ENCODE measurements at regions not wholly inside any gene's neighbourhood (a gene's known extent, or its start where the extent isn't known, plus 50 kb on each side); places are given as distances from the start of the nearest gene placed in this dataset.

GRCh38 chr12:67818459-67818903 lies 169.9 kb downstream of the DYRK2 start:
- Mint-ChIP-seq H3K9me3 (peaks cover 8% of the 10 kb centered on the region), H3K4me1 (no peaks in the 10 kb centered on the region), H3K36me3 (no peaks in the 10 kb centered on the region), H3K27me3 (no peaks in the 10 kb centered on the region), H3K4me3 (no peak overlapping the region), H3K27ac (no peak overlapping the region)
- DNase-seq (no peak), ATAC-seq (ENCODE audit: low read depth) (no peak)
- POLR2A ChIA-PET: interaction anchor here (0.6 kb wide), 1 partner anchor 989 kb away, joined by 3 read pairs; no protein-coding TSS in a partner anchor

- Mint-ChIP-seq H3K9me3 (peaks cover 8% of the 10 kb centered on the region), H3K4me3 (no peak overlapping the region), H3K4me1 (no peaks in the 10 kb centered on the region), H3K27me3 (no peaks in the 10 kb centered on the region), H3K36me3 (no peaks in the 10 kb centered on the region), H3K27ac (no peak overlapping the region)
- ATAC-seq (ENCODE audit: low read depth) (no peak), DNase-seq (no peak)
- POLR2A ChIA-PET: no interaction called here
Measured at GRCh38 chr12:67819902-67820301, 169.3 kb upstream of the IFNG-AS1 start.

GRCh38 chr12:67820694-67821093 lies 168.6 kb upstream of the IFNG-AS1 start:
- no peaks in the 10 kb centered on the region for H3K36me3 Mint-ChIP-seq
- no peaks in the 10 kb centered on the region for H3K27me3 Mint-ChIP-seq
- DNase-seq: no peak
- peaks cover 4% of the 10 kb centered on the region for H3K9me3 Mint-ChIP-seq
- no peak for ATAC-seq (ENCODE audit: low read depth)
- POLR2A ChIA-PET: no interaction called here
- H3K4me1 Mint-ChIP-seq: no peaks in the 10 kb centered on the region
- no peak overlapping the region for H3K4me3 Mint-ChIP-seq
- no peak overlapping the region for H3K27ac Mint-ChIP-seq

GRCh38 chr12:67822826-67823225 lies 166.4 kb upstream of the IFNG-AS1 start:
- Mint-ChIP-seq H3K36me3 (peaks cover 3% of the 10 kb centered on the region), H3K9me3 (peaks cover 3% of the 10 kb centered on the region), H3K4me1 (peaks cover 2% of the 10 kb centered on the region), H3K4me3 (no peak overlapping the region), H3K27ac (no peak overlapping the region), H3K27me3 (no peaks in the 10 kb centered on the region)
- no peak for ATAC-seq (ENCODE audit: low read depth)
- POLR2A ChIA-PET: no interaction called here
- DNase-seq: no peak

- peaks cover 7% of the 10 kb centered on the region for H3K36me3 Mint-ChIP-seq
- H3K27ac Mint-ChIP-seq: no peak overlapping the region
- ATAC-seq (ENCODE audit: low read depth) (no peak), DNase-seq (no peak)
- no peaks in the 10 kb centered on the region for H3K27me3 Mint-ChIP-seq
- peaks cover 2% of the 10 kb centered on the region for H3K4me1 Mint-ChIP-seq
- POLR2A ChIA-PET: no interaction called here
- no peak overlapping the region for H3K4me3 Mint-ChIP-seq
- peaks cover 7% of the 10 kb centered on the region for H3K9me3 Mint-ChIP-seq
Measured at GRCh38 chr12:67826148-67826547, 163.1 kb upstream of the IFNG-AS1 start.

GRCh38 chr12:67826946-67827720 lies 162.1 kb upstream of the IFNG-AS1 start:
- no peak overlapping the region for H3K4me3 Mint-ChIP-seq
- H3K27ac Mint-ChIP-seq: no peak overlapping the region
- peaks cover 2% of the 10 kb centered on the region for H3K4me1 Mint-ChIP-seq
- DNase-seq (no peak), ATAC-seq (ENCODE audit: low read depth) (no peak)
- peaks cover 7% of the 10 kb centered on the region for H3K9me3 Mint-ChIP-seq
- POLR2A ChIA-PET: no interaction called here
- peaks cover 7% of the 10 kb centered on the region for H3K36me3 Mint-ChIP-seq
- no peaks in the 10 kb centered on the region for H3K27me3 Mint-ChIP-seq

GRCh38 chr12:67827820-67828383 lies 161.3 kb upstream of the IFNG-AS1 start:
- Mint-ChIP-seq H3K27ac (no peak overlapping the region), H3K36me3 (peaks cover 7% of the 10 kb centered on the region), H3K9me3 (peaks cover 7% of the 10 kb centered on the region), H3K4me1 (peaks cover 2% of the 10 kb centered on the region), H3K4me3 (no peak overlapping the region), H3K27me3 (no peaks in the 10 kb centered on the region)
- no peak for DNase-seq
- ATAC-seq (ENCODE audit: low read depth): no peak
- POLR2A ChIA-PET: no interaction called here

GRCh38 chr12:67829896-67830295 lies 159.4 kb upstream of the IFNG-AS1 start:
- peaks cover 7% of the 10 kb centered on the region for H3K36me3 Mint-ChIP-seq
- POLR2A ChIA-PET: no interaction called here
- peaks cover 2% of the 10 kb centered on the region for H3K4me1 Mint-ChIP-seq
- ATAC-seq (ENCODE audit: low read depth): no peak
- no peaks in the 10 kb centered on the region for H3K27me3 Mint-ChIP-seq
- no peak overlapping the region for H3K27ac Mint-ChIP-seq
- DNase-seq: no peak
- no peak overlapping the region for H3K4me3 Mint-ChIP-seq
- H3K9me3 Mint-ChIP-seq: peaks cover 7% of the 10 kb centered on the region

GRCh38 chr12:67832155-67832554 lies 157.1 kb upstream of the IFNG-AS1 start:
- no peak for ATAC-seq (ENCODE audit: low read depth)
- Mint-ChIP-seq H3K27ac (no peak overlapping the region), H3K27me3 (no peaks in the 10 kb centered on the region), H3K4me3 (no peak overlapping the region), H3K36me3 (peaks cover 7% of the 10 kb centered on the region), H3K4me1 (peaks cover 2% of the 10 kb centered on the region), H3K9me3 (peaks cover 7% of the 10 kb centered on the region)
- POLR2A ChIA-PET: no interaction called here
- no peak for DNase-seq

- peaks cover 2% of the 10 kb centered on the region for H3K36me3 Mint-ChIP-seq
- H3K9me3 Mint-ChIP-seq: peaks cover 5% of the 10 kb centered on the region
- POLR2A ChIA-PET: no interaction called here
- H3K4me1 Mint-ChIP-seq: no peaks in the 10 kb centered on the region
- H3K27ac Mint-ChIP-seq: no peak overlapping the region
- ATAC-seq (ENCODE audit: low read depth) (no peak), DNase-seq (no peak)
- no peak overlapping the region for H3K4me3 Mint-ChIP-seq
- no peaks in the 10 kb centered on the region for H3K27me3 Mint-ChIP-seq
Measured at GRCh38 chr12:67833602-67834001, 155.6 kb upstream of the IFNG-AS1 start.

- peaks cover 6% of the 10 kb centered on the region for H3K9me3 Mint-ChIP-seq
- POLR2A ChIA-PET: no interaction called here
- H3K4me1 Mint-ChIP-seq: no peaks in the 10 kb centered on the region
- no peak for DNase-seq
- no peak overlapping the region for H3K4me3 Mint-ChIP-seq
- ATAC-seq (ENCODE audit: low read depth): no peak
- no peaks in the 10 kb centered on the region for H3K27me3 Mint-ChIP-seq
- no peak overlapping the region for H3K27ac Mint-ChIP-seq
- no peaks in the 10 kb centered on the region for H3K36me3 Mint-ChIP-seq
Measured at GRCh38 chr12:67837876-67838275, 151.4 kb upstream of the IFNG-AS1 start.

- no peaks in the 10 kb centered on the region for H3K4me1 Mint-ChIP-seq
- ATAC-seq (ENCODE audit: low read depth): no peak
- H3K9me3 Mint-ChIP-seq: peaks cover 6% of the 10 kb centered on the region
- H3K27ac Mint-ChIP-seq: no peak overlapping the region
- no peak overlapping the region for H3K4me3 Mint-ChIP-seq
- no peaks in the 10 kb centered on the region for H3K27me3 Mint-ChIP-seq
- DNase-seq: no peak
- POLR2A ChIA-PET: no interaction called here
- no peaks in the 10 kb centered on the region for H3K36me3 Mint-ChIP-seq
Measured at GRCh38 chr12:67842124-67842523, 147.1 kb upstream of the IFNG-AS1 start.

GRCh38 chr12:67843257-67843656 lies 146.0 kb upstream of the IFNG-AS1 start:
- Mint-ChIP-seq H3K36me3 (no peaks in the 10 kb centered on the region), H3K4me3 (no peak overlapping the region), H3K9me3 (peaks cover 4% of the 10 kb centered on the region), H3K27me3 (no peaks in the 10 kb centered on the region), H3K27ac (no peak overlapping the region), H3K4me1 (no peaks in the 10 kb centered on the region)
- POLR2A ChIA-PET: interaction anchor here (0.7 kb wide), 1 partner anchor 70 kb away, joined by 3 read pairs; no protein-coding TSS in a partner anchor
- DNase-seq (no peak), ATAC-seq (ENCODE audit: low read depth) (no peak)

GRCh38 chr12:67852701-67853100 lies 136.5 kb upstream of the IFNG-AS1 start:
- Mint-ChIP-seq H3K36me3 (no peaks in the 10 kb centered on the region), H3K4me3 (no peak overlapping the region), H3K27ac (no peak overlapping the region), H3K9me3 (peaks cover 1% of the 10 kb centered on the region), H3K4me1 (no peaks in the 10 kb centered on the region), H3K27me3 (no peaks in the 10 kb centered on the region)
- POLR2A ChIA-PET: no interaction called here
- no peak for ATAC-seq (ENCODE audit: low read depth)
- DNase-seq: no peak

Measured in activated naive CD8-positive, alpha-beta T cell treated with anti-CD3 and anti-CD28 coated beads, Interleukin-2, amount 10 ng/mL, durations not matched to agents 7 days and 5 days (primary cell).